ENCODE measurements at regions not wholly inside any gene's neighbourhood (a gene's known extent, or its start where the extent isn't known, plus 50 kb on each side); places are given as distances from the start of the nearest gene placed in this dataset.

GRCh38 chr12:20196767-20197166 is 171.6 kb upstream of the PDE3A start:
- DNase-seq (ENCODE audit: low spot score): no peak

- DNase-seq (ENCODE audit: low spot score): no peak
Measured at GRCh38 chr12:20197411-20197810, 170.9 kb upstream of the PDE3A start.

GRCh38 chr12:20199780-20200179 is 168.6 kb upstream of the PDE3A start:
- DNase-seq (ENCODE audit: low spot score): no peak

- DNase-seq (ENCODE audit: low spot score): no peak
Measured at GRCh38 chr12:20201733-20202132, 166.6 kb upstream of the PDE3A start.

DNA sequence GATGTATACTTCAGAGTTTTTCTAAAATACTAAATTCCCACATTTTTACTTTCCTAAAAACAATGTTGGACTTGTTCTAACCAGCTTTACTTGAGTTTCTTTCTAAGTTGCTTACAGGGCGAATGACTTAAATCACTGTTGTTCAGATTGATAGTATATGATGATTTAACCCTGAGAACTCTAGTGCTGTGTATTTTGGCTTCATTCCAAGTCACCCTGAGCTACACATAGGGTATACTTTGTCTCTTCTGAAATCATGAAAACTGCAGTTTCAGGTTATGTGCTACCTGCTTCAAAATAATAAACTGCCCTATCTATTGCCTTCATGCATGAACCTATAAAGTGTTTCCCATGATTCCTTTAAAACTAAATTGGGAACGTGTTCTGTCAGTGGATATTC is 162.5 kb upstream of the PDE3A start:
- DNase-seq (ENCODE audit: low spot score): no peak

GRCh38 chr12:20206410-20206809 is 161.9 kb upstream of the PDE3A start:
- DNase-seq (ENCODE audit: low spot score): no peak

DNA sequence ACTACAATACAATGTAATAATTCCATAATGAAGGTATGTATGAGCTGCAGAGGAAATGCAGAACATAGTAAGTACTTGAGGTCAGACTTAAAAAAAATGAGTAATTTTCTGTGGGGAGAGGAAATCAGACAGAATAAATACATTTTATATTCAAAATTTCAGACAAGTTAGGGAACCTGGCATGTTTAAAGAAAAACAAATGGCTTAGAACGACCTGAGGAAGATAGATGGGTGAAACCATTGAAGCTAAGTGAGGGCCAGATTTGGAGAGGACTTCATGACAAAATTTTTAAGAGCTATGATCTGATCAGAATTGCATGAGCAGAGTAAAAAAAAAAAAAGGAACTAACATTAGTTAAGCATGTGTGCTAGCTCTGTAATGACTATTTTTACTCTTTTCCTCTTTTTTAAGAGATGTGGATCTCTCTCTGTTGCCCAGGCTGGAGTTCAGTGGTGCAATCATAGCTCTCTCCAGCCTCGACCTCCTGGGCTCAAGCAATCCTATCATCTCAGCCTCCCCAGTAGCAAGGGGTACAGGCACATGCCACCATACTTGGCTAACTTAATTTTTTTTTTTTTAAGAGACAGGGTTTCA is 157.6 kb upstream of the PDE3A start:
- no peak for DNase-seq (ENCODE audit: low spot score)

DNA sequence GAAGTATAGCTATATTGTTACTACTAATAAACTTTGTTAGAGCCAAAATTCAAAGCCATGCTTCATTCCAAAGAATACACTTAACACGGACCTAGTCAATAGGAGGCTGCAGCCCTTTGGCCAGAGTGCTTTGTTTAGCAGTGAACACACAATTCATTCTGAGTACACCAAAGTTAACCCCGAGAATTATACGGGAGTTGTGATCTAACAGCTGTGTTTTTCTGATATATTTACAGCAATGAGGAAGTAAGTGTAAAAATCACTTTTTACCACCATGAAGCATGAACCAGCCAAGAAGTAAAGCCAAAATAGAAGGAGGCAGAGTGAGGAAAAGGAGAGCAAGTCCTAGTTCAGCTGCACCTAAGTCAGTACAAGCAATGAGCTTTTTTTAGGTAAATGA is 156.8 kb upstream of the PDE3A start:
- DNase-seq (ENCODE audit: low spot score): no peak

DNA sequence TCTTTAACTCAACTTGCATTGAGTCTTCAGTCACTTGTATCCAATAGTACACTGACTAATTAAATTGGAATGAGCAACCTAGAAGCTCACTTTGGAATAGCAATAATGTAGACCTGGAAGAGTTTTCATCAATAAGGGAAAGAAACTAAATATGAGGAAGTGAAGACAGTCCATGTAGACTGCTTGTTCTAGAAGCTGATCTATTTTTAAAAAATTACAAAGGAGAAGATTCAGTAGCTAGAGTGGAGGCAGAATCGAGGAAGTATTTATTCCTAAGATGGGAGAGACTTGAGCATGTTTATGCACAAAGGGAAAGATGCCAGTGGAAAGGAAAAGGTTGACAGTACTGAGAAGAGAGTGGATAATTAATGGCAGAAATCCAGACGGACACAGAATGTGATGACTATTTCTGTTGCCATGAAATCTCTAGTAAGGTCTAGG is 156.3 kb upstream of the PDE3A start:
- no peak for DNase-seq (ENCODE audit: low spot score)

- peak; percentile 77 for DNase-seq (ENCODE audit: low spot score)
Measured at GRCh38 chr12:20212658-20213555, 155.4 kb upstream of the PDE3A start.

DNA sequence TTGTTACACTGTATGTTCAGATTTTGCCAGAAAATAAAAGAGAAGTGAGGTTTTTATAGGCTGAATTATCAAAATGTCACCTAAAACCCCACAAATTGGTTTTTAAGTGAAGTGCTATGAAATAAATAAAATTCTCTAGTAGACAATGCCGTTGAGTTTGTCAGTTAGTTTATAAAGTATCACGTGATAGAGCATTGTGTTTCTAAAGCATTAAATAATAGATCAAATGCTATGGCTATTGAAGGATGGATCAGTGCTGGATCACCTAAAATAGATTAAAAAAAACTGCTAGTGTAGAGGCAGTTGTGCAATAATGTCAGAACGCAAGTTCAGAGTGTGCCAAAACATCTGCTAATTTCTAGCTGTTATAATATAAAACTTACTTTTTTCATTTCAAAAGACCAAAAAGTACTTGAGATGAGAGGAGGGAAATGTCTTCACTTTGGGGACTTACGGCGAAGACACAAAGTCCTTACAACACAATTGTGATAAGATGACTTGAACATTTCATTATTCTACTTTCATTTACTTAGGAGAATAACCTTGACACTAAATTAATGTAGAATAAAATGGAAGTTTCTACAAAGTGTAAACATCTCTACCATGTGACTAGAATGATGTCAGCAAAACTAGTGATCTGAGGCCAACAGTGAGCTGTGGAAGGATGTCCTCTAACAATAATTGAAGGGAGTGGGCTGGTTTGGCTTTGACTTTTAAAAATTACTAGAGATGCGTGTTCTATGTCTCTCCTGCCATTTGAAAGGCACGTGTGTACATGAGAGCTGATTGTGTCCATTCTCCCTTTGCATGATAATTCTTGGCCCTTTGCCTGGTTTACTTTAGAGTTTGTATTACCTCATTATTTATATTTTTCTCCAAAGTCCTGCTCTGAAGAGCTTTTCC is 154.4 kb upstream of the PDE3A start:
- no peak for DNase-seq (ENCODE audit: low spot score)

DNA sequence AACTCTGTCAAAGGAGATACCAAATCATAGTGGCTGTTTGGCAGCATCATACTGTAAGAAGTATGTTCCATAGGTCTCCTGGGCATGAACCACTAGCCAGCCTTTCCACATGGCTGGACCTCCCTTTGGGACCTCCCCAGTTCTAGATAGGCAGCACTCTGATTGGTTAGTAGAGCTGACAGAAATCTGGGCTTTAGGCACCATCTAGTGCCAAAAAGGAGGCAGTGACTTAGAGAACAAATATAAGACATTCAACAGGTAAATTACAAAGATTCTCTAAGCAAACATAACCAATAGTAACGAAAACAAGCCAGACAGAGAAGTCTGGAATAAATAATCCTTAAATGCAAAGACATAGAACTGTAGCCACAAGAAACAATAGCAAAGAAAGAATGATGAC is 148.0 kb upstream of the PDE3A start:
- DNase-seq (ENCODE audit: low spot score): peak; percentile 61

- DNase-seq (ENCODE audit: low spot score): no peak
Measured at GRCh38 chr12:20232931-20233675, 135.2 kb upstream of the PDE3A start.

- no peak for DNase-seq (ENCODE audit: low spot score)
Measured at GRCh38 chr12:20234474-20234873, 133.9 kb upstream of the PDE3A start.

DNA sequence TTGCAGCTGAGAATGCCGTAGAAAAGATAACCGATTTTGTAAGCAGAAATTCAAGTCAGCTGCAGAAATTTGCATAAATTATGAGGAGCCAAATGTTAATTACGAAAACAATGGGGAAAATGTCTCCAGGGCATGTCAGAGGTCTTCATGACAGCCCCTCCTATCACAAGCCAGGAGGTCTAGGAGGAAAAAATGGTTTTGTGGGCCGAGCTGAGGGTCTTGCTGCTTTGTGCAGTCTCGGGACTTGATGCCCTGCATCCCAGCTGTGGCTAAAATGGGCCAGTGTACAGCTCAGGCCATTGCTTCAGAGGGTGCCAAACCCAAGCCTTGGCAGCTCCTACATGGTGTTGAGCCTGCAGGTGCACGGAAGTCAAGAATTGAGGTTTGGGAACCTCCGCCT is 131.2 kb upstream of the PDE3A start:
- no peak for DNase-seq (ENCODE audit: low spot score)

DNA sequence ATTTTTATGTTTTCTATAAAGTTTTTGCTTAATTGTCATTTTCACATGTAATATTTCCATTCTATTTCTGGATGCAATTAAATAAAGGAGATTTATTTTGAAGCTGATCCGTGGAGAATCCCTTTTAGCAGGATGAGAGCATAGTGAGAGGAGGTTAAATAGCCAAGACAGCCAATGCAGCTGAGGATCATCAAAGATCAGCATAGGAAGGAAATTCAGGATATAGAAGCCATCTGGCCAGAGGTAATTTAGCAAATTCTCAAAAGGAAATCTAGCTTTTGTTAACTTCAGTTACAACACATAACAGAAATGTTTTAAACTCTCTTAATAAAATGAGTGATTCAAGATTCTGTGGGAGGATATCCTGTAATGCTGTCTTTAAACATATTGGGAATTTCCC is 122.8 kb upstream of the PDE3A start:
- DNase-seq (ENCODE audit: low spot score): no peak

DNA sequence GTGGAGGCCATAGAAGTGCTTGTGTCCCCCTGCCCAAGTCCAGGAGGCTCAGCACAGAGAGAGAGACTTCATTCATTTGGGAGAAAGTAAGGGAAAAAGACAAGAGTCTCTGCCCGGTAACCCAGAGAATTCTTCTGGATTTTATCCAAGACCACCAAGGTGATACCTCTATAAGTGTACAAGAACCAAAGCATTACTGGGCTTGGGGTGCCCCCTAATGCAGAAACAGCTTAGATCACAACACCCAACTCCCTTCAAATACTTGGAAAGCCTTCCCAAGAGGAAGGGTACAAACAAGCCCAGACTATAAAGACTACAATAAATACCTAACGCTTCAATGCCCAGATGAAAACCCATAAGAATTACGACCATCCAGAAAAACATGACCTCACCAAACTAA is 119.7 kb upstream of the PDE3A start:
- no peak for DNase-seq (ENCODE audit: low spot score)

GRCh38 chr12:20250761-20251160 is 117.6 kb upstream of the PDE3A start:
- DNase-seq (ENCODE audit: low spot score): no peak

- no peak for DNase-seq (ENCODE audit: low spot score)
Measured at GRCh38 chr12:20257311-20257710, 111.0 kb upstream of the PDE3A start.

- no peak for DNase-seq (ENCODE audit: low spot score)
Measured at GRCh38 chr12:20259786-20260185, 108.6 kb upstream of the PDE3A start.

GRCh38 chr12:20260851-20261250 is 107.5 kb upstream of the PDE3A start:
- no peak for DNase-seq (ENCODE audit: low spot score)

- DNase-seq (ENCODE audit: low spot score): no peak
Measured at GRCh38 chr12:20262119-20262518, 106.2 kb upstream of the PDE3A start.
